Glomerular visceral epithelial cell (primary cell): ENCODE measurements at regions not wholly inside any gene's neighbourhood (a gene's known extent, or its start where the extent isn't known, plus 50 kb on each side); places are given as distances from the start of the nearest gene placed in this dataset.

Experiments
- DNase-seq: peaks from one replicate; pipeline ENCODE4 v3.0.0-alpha.2; 2016; ENCODE audit errors: extremely low spot score

- no peak for DNase-seq
Observed at GRCh38 chr6:33967966-33968724, 164.3 kb upstream of the MLN start.

DNA sequence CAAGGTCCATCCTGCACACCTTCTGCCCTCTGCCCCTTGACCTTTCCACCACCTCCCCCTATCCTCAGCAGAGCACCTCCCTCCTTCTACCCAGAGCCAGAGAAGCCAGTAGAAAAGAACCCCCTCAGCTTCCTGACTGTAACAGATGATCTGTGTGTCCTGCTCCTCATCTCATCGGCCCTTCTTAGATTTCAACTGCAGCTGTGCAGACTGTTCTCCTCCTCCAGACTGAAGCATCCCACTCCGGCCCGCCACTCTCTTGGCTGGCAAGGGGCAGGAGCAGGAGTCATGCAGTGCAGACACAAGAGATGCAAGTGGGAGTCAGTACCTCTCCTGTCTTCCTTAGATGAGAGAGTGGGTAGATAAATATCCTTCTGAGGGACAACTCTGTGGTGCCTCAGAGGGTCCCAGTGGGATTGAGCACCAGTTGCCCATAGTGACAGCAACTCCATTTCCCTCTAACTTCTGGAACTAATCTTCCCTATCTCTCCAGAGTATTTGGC lies 163.5 kb upstream of the MLN start:
- no peak for DNase-seq

- no peak for DNase-seq
Observed at GRCh38 chr6:33966536-33966935, 162.7 kb upstream of the MLN start.

GRCh38 chr6:33965766-33966165 lies 162.0 kb upstream of the MLN start:
- no peak for DNase-seq

DNA sequence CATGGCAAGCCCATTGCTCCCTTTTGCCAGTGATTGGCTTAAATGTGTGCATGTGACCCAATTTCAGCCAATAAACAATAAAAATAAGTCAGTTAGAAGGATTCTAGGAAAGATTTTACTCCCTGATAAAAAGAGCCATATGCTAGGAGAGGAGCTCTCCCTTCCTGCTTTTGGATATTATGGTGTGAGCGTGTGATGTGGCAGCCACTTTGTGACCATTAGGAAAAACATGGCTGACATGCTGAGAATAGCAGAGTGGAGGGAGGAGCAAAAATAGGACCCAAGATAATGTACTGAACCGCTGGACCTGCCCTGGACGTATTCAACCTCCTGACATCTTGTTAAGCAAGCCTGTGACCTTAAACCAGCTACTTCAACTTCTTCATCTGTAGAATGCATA lies 160.6 kb upstream of the MLN start:
- no peak for DNase-seq

DNA sequence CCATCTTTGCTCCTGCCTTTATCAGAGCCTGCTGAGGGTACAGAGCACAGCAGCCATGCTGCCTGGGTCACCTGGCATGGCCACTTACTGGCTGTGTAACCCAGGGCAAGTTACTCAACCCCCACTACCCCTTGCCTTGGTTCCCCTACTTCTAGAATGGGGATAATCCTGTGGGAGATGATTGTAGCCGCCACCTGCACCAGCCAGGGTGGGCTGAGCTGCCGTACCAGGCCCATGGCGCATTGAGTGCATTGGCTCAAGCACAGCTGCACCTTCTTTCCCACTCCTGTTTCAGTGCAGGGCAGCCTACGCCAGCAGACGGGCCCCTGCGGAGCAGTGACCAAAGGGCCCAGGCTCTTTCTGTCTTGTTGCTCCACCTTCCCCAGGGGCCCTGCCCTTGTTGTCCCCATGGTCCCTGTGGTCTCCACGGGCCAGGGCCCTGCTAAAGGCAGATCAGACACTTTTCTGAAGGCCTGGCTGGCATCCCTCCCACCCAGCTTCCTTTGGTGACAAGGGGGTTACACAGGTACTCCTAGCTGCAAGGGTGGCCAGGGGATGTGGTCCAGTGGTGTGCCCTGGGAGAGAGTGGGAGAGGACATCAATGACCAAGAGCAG lies 159.4 kb upstream of the MLN start:
- no peak for DNase-seq

DNA sequence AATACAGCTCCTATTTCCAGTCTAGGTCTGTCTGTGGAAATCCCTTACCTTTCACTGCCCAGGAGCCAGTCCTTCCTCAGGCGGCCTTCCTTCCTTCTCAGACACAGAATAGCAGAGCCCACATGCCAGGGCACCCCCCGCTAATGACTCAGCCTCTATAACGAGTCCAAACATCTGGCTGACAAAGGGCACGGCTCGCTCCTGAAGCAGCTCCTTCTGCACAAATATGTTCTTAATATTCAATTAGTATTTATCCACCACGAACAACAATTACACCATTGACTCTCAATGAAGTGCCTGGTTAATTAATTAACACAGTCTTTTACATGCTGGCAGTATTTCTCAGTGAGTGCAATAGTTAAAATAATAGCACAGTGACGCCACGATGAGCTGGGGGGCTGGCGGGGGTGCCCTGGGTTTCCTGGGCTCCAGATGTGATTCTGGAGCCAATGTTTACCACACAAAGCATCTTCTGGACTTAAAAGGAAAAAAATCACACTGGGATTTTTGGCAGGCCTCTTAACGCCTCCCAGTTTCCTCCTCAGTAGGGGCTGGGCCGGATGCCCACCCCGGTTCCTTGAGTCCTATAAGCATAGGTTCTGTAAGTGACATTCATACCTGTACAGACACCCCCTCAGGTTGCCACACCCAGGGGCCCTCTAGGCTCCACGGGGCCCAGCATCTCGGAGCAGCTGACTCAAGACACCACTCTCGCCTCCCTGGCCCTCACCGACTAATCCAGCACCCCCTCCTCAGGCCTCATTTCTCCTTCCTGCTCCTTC lies 158.6 kb upstream of the MLN start:
- DNase-seq = no peak

GRCh38 chr6:33961691-33962090 lies 157.9 kb upstream of the MLN start:
- no peak for DNase-seq

DNA sequence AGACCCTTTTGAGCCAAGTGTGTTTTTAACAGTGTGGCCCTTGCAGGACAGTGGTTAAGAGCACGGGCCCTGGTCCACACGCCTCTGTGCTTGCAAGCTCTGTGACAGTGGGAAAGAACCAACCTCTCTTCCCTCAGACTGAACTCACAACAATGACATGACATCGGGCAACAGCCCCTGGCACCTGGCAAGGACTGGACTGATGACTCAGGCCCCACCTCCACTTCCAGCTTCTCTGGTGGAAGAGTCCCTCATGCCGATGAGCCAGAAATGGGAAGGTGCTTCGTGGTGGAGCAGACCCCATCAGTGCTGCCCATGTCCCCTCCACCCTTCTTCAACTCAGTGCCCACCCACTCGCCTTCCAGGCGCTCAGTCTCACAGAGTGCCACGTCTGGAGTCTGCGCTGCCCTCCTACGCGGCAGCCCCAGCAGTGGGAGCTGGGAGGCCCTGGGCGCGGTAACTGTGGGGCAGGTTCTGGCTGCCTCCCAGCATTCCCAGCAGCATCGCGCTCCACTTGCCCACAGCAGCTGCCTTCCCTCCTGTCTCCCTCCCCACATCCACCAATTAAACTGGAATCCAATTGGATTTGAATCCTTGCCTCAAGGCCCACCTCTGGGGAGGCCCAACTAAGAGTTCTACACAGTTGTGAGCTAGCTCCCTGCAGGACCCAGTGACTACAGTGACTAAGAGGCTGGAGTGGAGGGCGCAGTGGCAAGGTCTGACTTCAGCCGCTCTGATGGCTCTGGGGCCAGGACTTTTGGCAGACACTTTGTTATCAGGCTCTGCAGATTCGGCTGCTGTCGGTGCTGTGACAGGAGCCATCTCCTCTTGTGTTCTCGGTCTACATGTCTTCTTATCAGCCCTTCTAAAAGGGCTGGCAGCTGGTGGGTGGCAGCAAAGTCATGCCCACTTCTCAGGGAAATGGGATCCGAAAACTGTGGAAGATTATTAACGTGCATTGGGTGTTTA lies 156.8 kb upstream of the MLN start:
- DNase-seq = no peak

DNA sequence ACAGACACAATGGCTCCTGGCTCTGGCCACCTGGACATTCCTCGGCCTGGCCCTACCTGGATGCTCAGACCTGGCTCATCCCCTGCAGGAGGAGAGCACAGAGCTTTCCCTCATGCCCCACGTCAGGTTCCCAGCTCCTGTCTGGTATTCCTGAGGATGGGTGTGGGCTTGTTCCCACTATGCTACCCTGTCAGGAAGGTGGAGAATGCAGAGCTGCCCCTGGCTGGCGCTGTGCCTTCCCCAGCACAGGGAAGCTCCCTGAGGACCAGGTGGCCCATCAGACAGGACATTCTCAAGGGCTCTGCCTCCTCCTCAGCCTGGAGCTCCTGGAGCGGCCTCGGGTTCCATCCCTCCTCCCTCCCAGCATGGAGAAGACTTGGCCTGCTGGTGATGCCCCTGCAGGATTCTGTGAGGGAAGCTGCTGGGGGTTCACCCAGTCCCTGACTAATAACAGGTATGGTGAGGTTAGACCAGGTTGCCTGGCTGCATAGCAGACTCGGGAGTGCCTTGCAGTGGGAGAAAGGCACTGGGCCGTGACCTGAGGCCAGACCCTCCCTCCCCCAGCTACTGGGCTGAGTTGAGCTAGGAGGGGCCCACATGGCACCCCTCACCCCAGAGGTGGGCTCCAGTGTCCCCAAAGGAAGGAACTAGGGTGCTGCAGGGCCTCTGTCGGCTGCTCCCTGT lies 156.0 kb upstream of the MLN start:
- DNase-seq = no peak

GRCh38 chr6:33959329-33959651 lies 155.5 kb upstream of the MLN start:
- DNase-seq = no peak

DNA sequence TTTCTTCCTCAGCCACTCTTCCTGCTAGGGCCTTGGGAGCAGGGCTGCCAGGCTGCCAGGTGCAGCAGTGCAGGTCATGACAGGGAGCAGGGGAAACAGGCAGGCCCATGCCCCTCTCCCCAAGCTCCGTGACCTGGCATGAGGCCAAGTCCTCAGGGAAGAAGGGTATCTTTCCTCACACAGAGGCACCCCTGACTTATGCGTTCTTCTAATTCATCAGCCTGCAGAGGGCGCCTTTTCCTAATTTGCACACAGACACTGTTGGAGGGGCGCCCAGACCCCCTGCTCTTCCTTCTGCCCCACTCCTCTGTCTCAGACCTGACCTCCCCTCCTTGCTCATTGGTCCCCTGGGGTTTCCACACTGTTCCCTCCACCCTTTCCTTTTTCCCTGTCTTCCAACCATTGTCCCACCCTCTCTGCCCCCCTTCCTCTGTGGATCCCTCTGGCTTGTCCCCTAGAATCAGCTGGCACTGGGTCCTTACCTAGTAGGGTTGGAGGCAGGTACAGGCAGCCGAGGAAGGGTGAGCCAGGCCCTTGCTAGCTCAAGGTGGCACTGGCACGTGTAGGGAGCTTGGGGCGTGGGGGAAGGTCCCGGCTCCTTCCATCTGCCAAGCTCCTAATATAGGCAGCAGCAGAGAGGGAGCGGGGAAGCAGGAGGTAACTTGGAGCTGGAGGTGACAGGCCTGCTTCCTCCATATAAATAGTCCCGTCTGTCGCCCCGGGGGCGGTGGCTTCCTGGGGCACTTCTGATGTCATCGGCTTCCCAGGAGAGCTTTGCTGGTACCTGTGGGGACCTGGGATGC lies 154.9 kb upstream of the MLN start:
- DNase-seq = no peak

- no peak for DNase-seq
Observed at GRCh38 chr6:33957892-33958525, 154.2 kb upstream of the MLN start.

DNA sequence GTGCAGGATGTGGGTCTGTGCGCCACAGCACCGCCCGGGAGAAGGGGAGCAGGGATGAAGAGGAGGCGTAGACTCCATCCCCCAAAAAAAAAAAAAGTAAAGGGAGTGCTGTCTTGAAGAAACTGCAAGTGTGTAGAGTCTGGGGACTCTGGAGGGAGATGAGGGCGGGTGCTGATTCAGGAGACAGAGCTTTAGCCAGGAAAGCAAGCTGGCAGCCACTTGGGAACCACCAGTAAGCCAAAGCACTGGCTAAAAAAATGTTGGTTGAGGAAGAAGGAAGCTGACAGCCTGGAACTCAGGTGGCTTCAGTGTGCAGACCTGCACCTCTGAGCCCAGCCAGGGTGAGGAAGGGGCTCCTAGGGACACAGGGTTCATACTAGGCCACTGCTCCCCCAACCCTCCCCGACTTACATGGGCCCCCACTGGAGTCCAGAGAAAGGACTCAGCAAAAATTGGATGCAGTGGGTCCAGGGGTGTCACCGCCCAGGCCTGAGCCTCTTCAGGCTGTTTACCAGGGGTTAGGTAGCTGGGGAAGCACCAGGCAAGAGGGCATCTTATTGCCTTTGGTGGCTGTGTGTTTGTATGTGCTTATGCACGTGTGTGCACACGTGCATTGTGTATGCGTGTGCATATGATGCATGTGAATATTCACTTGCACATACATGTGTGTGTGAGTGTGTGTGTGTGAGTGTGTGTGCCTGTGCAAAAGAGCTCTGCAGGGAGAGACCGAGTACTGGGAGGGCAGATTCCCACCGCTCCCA lies 153.5 kb upstream of the MLN start:
- no peak for DNase-seq

DNA sequence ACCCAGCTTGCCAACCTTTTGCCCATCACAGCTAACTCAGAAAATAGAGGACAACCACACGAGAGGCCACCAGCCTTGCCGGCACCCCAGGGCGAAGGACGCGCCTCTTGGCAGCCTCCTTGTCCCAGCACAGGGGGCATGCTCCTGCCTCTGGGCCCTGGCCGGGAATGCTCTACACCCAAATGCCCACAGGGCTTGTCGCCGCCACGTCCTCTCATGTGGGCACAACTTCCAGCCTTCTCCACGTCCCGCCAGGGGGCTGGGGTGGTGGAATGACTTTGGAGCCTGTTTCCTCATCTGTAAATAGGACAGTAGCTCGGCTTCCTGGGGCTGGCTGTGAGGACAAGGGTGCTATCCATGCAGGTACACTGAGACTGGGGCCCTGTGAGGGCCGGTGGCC lies 152.4 kb upstream of the MLN start:
- no peak for DNase-seq

GRCh38 chr6:33955566-33955965 lies 151.8 kb upstream of the MLN start:
- DNase-seq = no peak

- DNase-seq = no peak
Observed at GRCh38 chr6:33954453-33954852, 150.7 kb upstream of the MLN start.

- no peak for DNase-seq
Observed at GRCh38 chr6:33953171-33953570, 149.4 kb upstream of the MLN start.

DNA sequence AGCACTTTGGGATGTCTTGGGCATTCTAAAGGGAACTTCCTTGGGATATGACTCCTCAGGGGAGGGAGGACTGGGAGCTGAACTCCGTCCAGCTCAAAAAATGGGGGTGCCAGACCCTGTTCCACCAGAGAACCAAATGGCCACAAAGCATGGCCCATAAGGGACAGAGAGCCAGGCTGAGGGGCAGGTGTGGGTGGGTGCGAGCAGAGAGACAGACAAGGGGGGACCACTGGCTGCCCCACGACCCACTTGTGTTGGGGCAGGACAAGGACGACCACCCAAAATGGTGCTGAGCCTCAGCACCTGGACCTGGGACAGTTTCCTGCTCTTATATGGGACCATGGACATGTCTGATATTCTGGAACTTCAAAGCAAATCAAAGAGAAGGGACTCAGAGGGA lies 148.2 kb upstream of the MLN start:
- no peak for DNase-seq
